ENCODE measurements at regions not wholly inside any gene's neighbourhood (a gene's known extent, or its start where the extent isn't known, plus 50 kb on each side); places are given as distances from the start of the nearest gene placed in this dataset.

GRCh38 chr2:176637486-176638166 lies 368.4 kb downstream of the MTX2 start:
- Histone ChIP-seq H3K4me1 (peaks cover 11% of the 10 kb centered on the region; the same call in 2 of the 3 replicates), H3K9me3 (no peaks in the 10 kb centered on the region), H3K4me3 (peak overlapping the region; percentile 66), H3K4me2 (peak overlapping the region; percentile 87), H3K27ac (peak overlapping the region; percentile 88 to 95)
- ATAC-seq (peak; percentile 91 to 94), DNase-seq (ENCODE audit: low read depth in 1 of 2, low spot score in 1 of 2) (peak; percentile 29 to 75), FAIRE-seq (no peak)
- 15% methylated on average over 4 of the region's 74 CpGs for WGBS (ENCODE audit: missing lambda C conversion rate)
- ChIA-PET CTCF (interaction anchor here (0.6 to 15.9 kb wide), 57 partner anchors 9 to 1130 kb away, joined by 3 to 216 read pairs (median 4); partner anchors contain the start of gene HOXD8), POLR2A (interaction anchor here (0.6 to 2.6 kb wide), 6 partner anchors 55 to 497 kb away, joined by 3 to 12 read pairs (median 4); partner anchors contain the start of gene HOXD1)
- TF ChIP-seq RFX5 (IDR thresholded peaks at IDR 0.05) (no peak), RAD21 (conservative IDR thresholded peaks at IDR 0.05 in 1 of 2, IDR thresholded peaks at IDR 0.05 in 1 of 2) (no peak), HOXB13 (CRISPR knock-in tag; IDR thresholded peaks at IDR 0.05; ENCODE audit: low read depth) (no peak), HEYL (CRISPR knock-in tag; IDR thresholded peaks at IDR 0.05) (no peak), ZFP36 (IDR thresholded peaks at IDR 0.05; ENCODE audit: borderline replicate concordance, partially characterized antibody) (no peak), BCL3 (IDR thresholded peaks at IDR 0.05) (no peak), POLR2A (IDR thresholded peaks at IDR 0.05; ENCODE audit: low read length) (peak; percentile 39; the same call in 1 of the 2 replicates), EP300 (IDR thresholded peaks at IDR 0.05) (no peak), NFE2L2 (conservative IDR thresholded peaks at IDR 0.05; ENCODE audit: low read length) (no peak), JUN (IDR thresholded peaks at IDR 0.05) (peak; percentile 34 to 75; a peak in 2 of 5 replicates), CBX8 (IDR thresholded peaks at IDR 0.05) (no peak), HDAC2 (IDR thresholded peaks at IDR 0.05) (0 out of 2 replicates have a peak, but pooled peaks have one; percentile 19), HMGXB4 (CRISPR knock-in tag; IDR thresholded peaks at IDR 0.05; ENCODE audit: borderline replicate concordance) (peak; percentile 80; the same call in 1 of the 2 replicates), FOSL2 (IDR thresholded peaks at IDR 0.05) (no peak), FOSL2 (CRISPR knock-in tag; IDR thresholded peaks at IDR 0.05) (no peak), PHF8 (IDR thresholded peaks at IDR 0.05; ENCODE audit: borderline replicate concordance, low read depth) (peak; percentile 95), CBX2 (IDR thresholded peaks at IDR 0.05; ENCODE audit: borderline replicate concordance, low read depth) (no peak), FOXS1 (CRISPR knock-in tag; IDR thresholded peaks at IDR 0.05) (no peak), MYC (IDR thresholded peaks at IDR 0.05; ENCODE audit: borderline replicate concordance, low read length) (no peak), MAZ (IDR thresholded peaks at IDR 0.05; ENCODE audit: borderline replicate concordance, low read depth, low read length) (no peak), SMC3 (IDR thresholded peaks at IDR 0.05) (no peak)
- TF ChIP-seq, protein P1, sequence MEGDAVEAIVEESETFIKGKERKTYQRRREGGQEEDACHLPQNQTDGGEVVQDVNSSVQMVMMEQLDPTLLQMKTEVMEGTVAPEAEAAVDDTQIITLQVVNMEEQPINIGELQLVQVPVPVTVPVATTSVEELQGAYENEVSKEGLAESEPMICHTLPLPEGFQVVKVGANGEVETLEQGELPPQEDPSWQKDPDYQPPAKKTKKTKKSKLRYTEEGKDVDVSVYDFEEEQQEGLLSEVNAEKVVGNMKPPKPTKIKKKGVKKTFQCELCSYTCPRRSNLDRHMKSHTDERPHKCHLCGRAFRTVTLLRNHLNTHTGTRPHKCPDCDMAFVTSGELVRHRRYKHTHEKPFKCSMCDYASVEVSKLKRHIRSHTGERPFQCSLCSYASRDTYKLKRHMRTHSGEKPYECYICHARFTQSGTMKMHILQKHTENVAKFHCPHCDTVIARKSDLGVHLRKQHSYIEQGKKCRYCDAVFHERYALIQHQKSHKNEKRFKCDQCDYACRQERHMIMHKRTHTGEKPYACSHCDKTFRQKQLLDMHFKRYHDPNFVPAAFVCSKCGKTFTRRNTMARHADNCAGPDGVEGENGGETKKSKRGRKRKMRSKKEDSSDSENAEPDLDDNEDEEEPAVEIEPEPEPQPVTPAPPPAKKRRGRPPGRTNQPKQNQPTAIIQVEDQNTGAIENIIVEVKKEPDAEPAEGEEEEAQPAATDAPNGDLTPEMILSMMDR (IDR thresholded peaks at IDR 0.05): no peak
- TF ChIP-seq, protein P2, sequence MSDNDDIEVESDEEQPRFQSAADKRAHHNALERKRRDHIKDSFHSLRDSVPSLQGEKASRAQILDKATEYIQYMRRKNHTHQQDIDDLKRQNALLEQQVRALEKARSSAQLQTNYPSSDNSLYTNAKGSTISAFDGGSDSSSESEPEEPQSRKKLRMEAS (IDR thresholded peaks at IDR 0.05): peak; percentile 87
- TF ChIP-seq, protein P3, sequence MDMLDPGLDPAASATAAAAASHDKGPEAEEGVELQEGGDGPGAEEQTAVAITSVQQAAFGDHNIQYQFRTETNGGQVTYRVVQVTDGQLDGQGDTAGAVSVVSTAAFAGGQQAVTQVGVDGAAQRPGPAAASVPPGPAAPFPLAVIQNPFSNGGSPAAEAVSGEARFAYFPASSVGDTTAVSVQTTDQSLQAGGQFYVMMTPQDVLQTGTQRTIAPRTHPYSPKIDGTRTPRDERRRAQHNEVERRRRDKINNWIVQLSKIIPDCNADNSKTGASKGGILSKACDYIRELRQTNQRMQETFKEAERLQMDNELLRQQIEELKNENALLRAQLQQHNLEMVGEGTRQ (IDR thresholded peaks at IDR 0.05): no peak
- TF ChIP-seq, protein P4, sequence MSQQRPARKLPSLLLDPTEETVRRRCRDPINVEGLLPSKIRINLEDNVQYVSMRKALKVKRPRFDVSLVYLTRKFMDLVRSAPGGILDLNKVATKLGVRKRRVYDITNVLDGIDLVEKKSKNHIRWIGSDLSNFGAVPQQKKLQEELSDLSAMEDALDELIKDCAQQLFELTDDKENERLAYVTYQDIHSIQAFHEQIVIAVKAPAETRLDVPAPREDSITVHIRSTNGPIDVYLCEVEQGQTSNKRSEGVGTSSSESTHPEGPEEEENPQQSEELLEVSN (IDR thresholded peaks at IDR 0.05; ENCODE audit: borderline replicate concordance, low read depth): peak; percentile 88

Measured in A549 (cell line).